ENCODE measurements at regions not wholly inside any gene's neighbourhood (a gene's known extent, or its start where the extent isn't known, plus 50 kb on each side); places are given as distances from the start of the nearest gene placed in this dataset.

DNA sequence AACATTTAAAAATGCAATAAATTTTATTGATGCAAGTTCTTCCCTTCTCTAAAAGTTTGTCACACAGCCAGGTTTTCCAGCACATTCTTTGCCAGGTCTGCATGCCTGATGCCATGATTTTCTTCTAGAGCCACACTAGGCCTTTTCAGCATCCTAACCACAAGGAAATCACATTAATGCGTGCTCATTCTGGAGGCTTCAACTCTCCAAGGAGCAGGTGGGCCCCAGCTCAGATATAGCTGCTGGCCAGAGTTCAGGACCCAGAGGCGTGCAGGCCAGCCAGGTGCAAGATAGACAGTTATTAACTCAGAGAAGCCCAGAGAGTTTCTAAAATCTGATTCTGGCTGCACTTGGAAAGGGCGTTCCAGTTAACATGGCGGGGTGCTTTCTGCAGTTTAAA lies 124.5 kb upstream of the MAF start:
- Histone ChIP-seq H2AFZ (ENCODE audit: low read length) (no peak overlapping the region), H3K79me1 (ENCODE audit: low read depth, low read length) (no peaks in the 10 kb centered on the region), H2BK12ac (ENCODE audit: low read length) (no peak overlapping the region), H3K4ac (ENCODE audit: low read length) (no peak overlapping the region), H3K18ac (ENCODE audit: low read length) (peak overlapping the region; percentile 20), H4K8ac (ENCODE audit: low read depth, low read length) (no peak overlapping the region), H3K9ac (ENCODE audit: low read depth, low read length, poor library complexity) (no peak overlapping the region), H3K14ac (ENCODE audit: low read length) (no peak overlapping the region), H3K4me2 (ENCODE audit: insufficient read depth, low read length, poor library complexity, severe bottlenecking) (no peak overlapping the region), H3K4me3 (ENCODE audit: low read length in 2 of 2) (no peak overlapping the region), H2BK5ac (ENCODE audit: low read length) (no peak overlapping the region), H3K4me1 (ENCODE audit: control insufficient read depth in 2 of 2, insufficient read depth in 1 of 2, low read depth in 1 of 2, low read length in 2 of 2) (peaks cover 12 to 17% of the 10 kb centered on the region in 2 donors), H2BK15ac (ENCODE audit: low read length) (no peak overlapping the region), H4K91ac (ENCODE audit: low read depth, low read length, poor library complexity) (no peak overlapping the region), H3K27me3 (ENCODE audit: control insufficient read depth in 3 of 3, insufficient read depth in 3 of 3, low read depth in 1 of 3, low read length in 3 of 3) (no peaks in the 10 kb centered on the region), H3K36me3 (replicated peaks in 1 of 2; ENCODE audit: control insufficient read depth in 2 of 2, insufficient read depth in 2 of 2, low read length in 2 of 2) (peaks cover 0 to 2% of the 10 kb centered on the region in 2 donors), H3K27ac (replicated peaks; ENCODE audit: low read length) (no peak overlapping the region), H3K23ac (ENCODE audit: low read depth, low read length, poor library complexity) (no peak overlapping the region), H2AK5ac (ENCODE audit: low read depth, low read length) (peak overlapping the region; percentile 17), H2BK120ac (ENCODE audit: low read depth, low read length) (no peak overlapping the region), H3K9me3 (replicated peaks in 1 of 2; ENCODE audit: control insufficient read depth in 2 of 2, insufficient read depth in 1 of 2, low read depth in 1 of 2, low read length in 2 of 2) (peaks cover 0 to 2% of the 10 kb centered on the region in 2 donors)
- DNase-seq (ENCODE audit: low spot score): no peak
- no CpG with 5 or more reads among the region's 4 CpGs for WGBS, 2 donors (ENCODE audit: extremely low coverage in 2 of 2, insufficient read length in 2 of 2, insufficient replicate concordance in 1 of 2)

GRCh38 chr16:79723583-79724168 lies 123.1 kb upstream of the MAF start:
- Histone ChIP-seq H2AFZ (ENCODE audit: low read length) (peak overlapping the region; percentile 61), H3K9me3 (replicated peaks in 1 of 2; ENCODE audit: control insufficient read depth in 2 of 2, insufficient read depth in 1 of 2, low read depth in 1 of 2, low read length in 2 of 2) (peaks cover 0 to 2% of the 10 kb centered on the region in 2 donors), H2BK15ac (ENCODE audit: low read length) (no peak overlapping the region), H3K27ac (replicated peaks; ENCODE audit: low read length) (peak overlapping the region; percentile 80), H2BK5ac (ENCODE audit: low read length) (no peak overlapping the region), H2AK5ac (ENCODE audit: low read depth, low read length) (no peak overlapping the region), H3K4me2 (ENCODE audit: insufficient read depth, low read length, poor library complexity, severe bottlenecking) (no peak overlapping the region), H2BK12ac (ENCODE audit: low read length) (no peak overlapping the region), H3K18ac (ENCODE audit: low read length) (no peak overlapping the region), H3K23ac (ENCODE audit: low read depth, low read length, poor library complexity) (no peak overlapping the region), H3K4me3 (ENCODE audit: low read length in 2 of 2) (no peak overlapping the region), H3K36me3 (replicated peaks in 1 of 2; ENCODE audit: control insufficient read depth in 2 of 2, insufficient read depth in 2 of 2, low read length in 2 of 2) (peaks cover 0 to 2% of the 10 kb centered on the region in 2 donors), H3K4me1 (ENCODE audit: control insufficient read depth in 2 of 2, insufficient read depth in 1 of 2, low read depth in 1 of 2, low read length in 2 of 2) (peaks cover 12 to 17% of the 10 kb centered on the region in 2 donors), H3K27me3 (ENCODE audit: control insufficient read depth in 3 of 3, insufficient read depth in 3 of 3, low read depth in 1 of 3, low read length in 3 of 3) (no peaks in the 10 kb centered on the region), H3K79me1 (ENCODE audit: low read depth, low read length) (no peaks in the 10 kb centered on the region), H2BK120ac (ENCODE audit: low read depth, low read length) (no peak overlapping the region), H3K14ac (ENCODE audit: low read length) (no peak overlapping the region), H3K4ac (ENCODE audit: low read length) (no peak overlapping the region), H4K91ac (ENCODE audit: low read depth, low read length, poor library complexity) (no peak overlapping the region), H4K8ac (ENCODE audit: low read depth, low read length) (no peak overlapping the region), H3K9ac (ENCODE audit: low read depth, low read length, poor library complexity) (no peak overlapping the region)
- no CpG with 5 or more reads among the region's 8 CpGs for WGBS, 2 donors (ENCODE audit: extremely low coverage in 2 of 2, insufficient read length in 2 of 2, insufficient replicate concordance in 1 of 2)
- DNase-seq (ENCODE audit: low spot score): peak; percentile 94

- H3K27me3 ChIP-seq (ENCODE audit: control insufficient read depth in 3 of 3, insufficient read depth in 3 of 3, low read depth in 1 of 3, low read length in 3 of 3): no peaks in the 10 kb centered on the region
- H3K23ac ChIP-seq (ENCODE audit: low read depth, low read length, poor library complexity): no peak overlapping the region
- H3K36me3 ChIP-seq (replicated peaks in 1 of 2; ENCODE audit: control insufficient read depth in 2 of 2, insufficient read depth in 2 of 2, low read length in 2 of 2): peaks cover 0 to 2% of the 10 kb centered on the region in 2 donors
- no peak overlapping the region for H4K8ac ChIP-seq (ENCODE audit: low read depth, low read length)
- H2BK120ac ChIP-seq (ENCODE audit: low read depth, low read length): no peak overlapping the region
- H3K27ac ChIP-seq (replicated peaks; ENCODE audit: low read length): no peak overlapping the region
- H4K91ac ChIP-seq (ENCODE audit: low read depth, low read length, poor library complexity): no peak overlapping the region
- no peak overlapping the region for H3K9ac ChIP-seq (ENCODE audit: low read depth, low read length, poor library complexity)
- H2AK5ac ChIP-seq (ENCODE audit: low read depth, low read length): no peak overlapping the region
- WGBS, 2 donors (ENCODE audit: extremely low coverage in 2 of 2, insufficient read length in 2 of 2, insufficient replicate concordance in 1 of 2): no CpG with 5 or more reads among the region's 6 CpGs
- no peak overlapping the region for H2BK5ac ChIP-seq (ENCODE audit: low read length)
- no peak overlapping the region for H3K14ac ChIP-seq (ENCODE audit: low read length)
- H2BK15ac ChIP-seq (ENCODE audit: low read length): no peak overlapping the region
- H2AFZ ChIP-seq (ENCODE audit: low read length): no peak overlapping the region
- H3K4me3 ChIP-seq (ENCODE audit: low read length in 2 of 2): no peak overlapping the region
- no peak overlapping the region for H3K4ac ChIP-seq (ENCODE audit: low read length)
- no peaks in the 10 kb centered on the region for H3K79me1 ChIP-seq (ENCODE audit: low read depth, low read length)
- H3K18ac ChIP-seq (ENCODE audit: low read length): no peak overlapping the region
- H3K9me3 ChIP-seq (replicated peaks in 1 of 2; ENCODE audit: control insufficient read depth in 2 of 2, insufficient read depth in 1 of 2, low read depth in 1 of 2, low read length in 2 of 2): peaks cover 0 to 4% of the 10 kb centered on the region in 2 donors
- peaks cover 11 to 12% of the 10 kb centered on the region in 2 donors for H3K4me1 ChIP-seq (ENCODE audit: control insufficient read depth in 2 of 2, insufficient read depth in 1 of 2, low read depth in 1 of 2, low read length in 2 of 2)
- no peak for DNase-seq (ENCODE audit: low spot score)
- H3K4me2 ChIP-seq (ENCODE audit: insufficient read depth, low read length, poor library complexity, severe bottlenecking): no peak overlapping the region
- H2BK12ac ChIP-seq (ENCODE audit: low read length): no peak overlapping the region
Observed at GRCh38 chr16:79721270-79721669, 120.7 kb upstream of the MAF start.

GRCh38 chr16:79717333-79718137 lies 117.0 kb upstream of the MAF start:
- no peak overlapping the region for H3K9ac ChIP-seq (ENCODE audit: low read depth, low read length, poor library complexity)
- WGBS, 2 donors (ENCODE audit: extremely low coverage in 2 of 2, insufficient read length in 2 of 2, insufficient replicate concordance in 1 of 2): no CpG with 5 or more reads among the region's 8 CpGs
- DNase-seq (ENCODE audit: low spot score): no peak

More at GRCh38 chr16:79717333-79718137, 117.0 kb upstream of the MAF start:
- H3K23ac ChIP-seq (ENCODE audit: low read depth, low read length, poor library complexity): no peak overlapping the region
- no peak overlapping the region for H2BK15ac ChIP-seq (ENCODE audit: low read length)
- no peak overlapping the region for H3K14ac ChIP-seq (ENCODE audit: low read length)
- H3K27me3 ChIP-seq (ENCODE audit: control insufficient read depth in 3 of 3, insufficient read depth in 3 of 3, low read depth in 1 of 3, low read length in 3 of 3): no peaks in the 10 kb centered on the region
- H3K4me1 ChIP-seq (ENCODE audit: control insufficient read depth in 2 of 2, insufficient read depth in 1 of 2, low read depth in 1 of 2, low read length in 2 of 2): peaks cover 0 to 2% of the 10 kb centered on the region in 2 donors
- no peak overlapping the region for H2AK5ac ChIP-seq (ENCODE audit: low read depth, low read length)
- no peak overlapping the region for H3K27ac ChIP-seq (replicated peaks; ENCODE audit: low read length)
- H4K91ac ChIP-seq (ENCODE audit: low read depth, low read length, poor library complexity): no peak overlapping the region
- H3K4ac ChIP-seq (ENCODE audit: low read length): no peak overlapping the region
- H2BK12ac ChIP-seq (ENCODE audit: low read length): no peak overlapping the region
- no peaks in the 10 kb centered on the region for H3K79me1 ChIP-seq (ENCODE audit: low read depth, low read length)
- H3K36me3 ChIP-seq (replicated peaks in 1 of 2; ENCODE audit: control insufficient read depth in 2 of 2, insufficient read depth in 2 of 2, low read length in 2 of 2): peaks cover 0 to 2% of the 10 kb centered on the region in 2 donors
- H3K9me3 ChIP-seq (replicated peaks in 1 of 2; ENCODE audit: control insufficient read depth in 2 of 2, insufficient read depth in 1 of 2, low read depth in 1 of 2, low read length in 2 of 2): peaks cover 0 to 4% of the 10 kb centered on the region in 2 donors
- no peak overlapping the region for H2AFZ ChIP-seq (ENCODE audit: low read length)
- no peak overlapping the region for H2BK120ac ChIP-seq (ENCODE audit: low read depth, low read length)
- no peak overlapping the region for H3K4me2 ChIP-seq (ENCODE audit: insufficient read depth, low read length, poor library complexity, severe bottlenecking)
- no peak overlapping the region for H4K8ac ChIP-seq (ENCODE audit: low read depth, low read length)
- H3K18ac ChIP-seq (ENCODE audit: low read length): no peak overlapping the region
- no peak overlapping the region for H3K4me3 ChIP-seq (ENCODE audit: low read length in 2 of 2)
- no peak overlapping the region for H2BK5ac ChIP-seq (ENCODE audit: low read length)

Data from neuronal stem cell (in vitro differentiated cells).